Small intestine (tissue), 7 donors: ENCODE measurements at regions not wholly inside any gene's neighbourhood (a gene's known extent, or its start where the extent isn't known, plus 50 kb on each side); places are given as distances from the start of the nearest gene placed in this dataset.

Experiments used
- DNase-seq, 2 donors: peaks; one replicate each; pipeline versions ENCODE4 v3.0.0 to v3.0.0-alpha.2; 2013
- FAIRE-seq: peaks from 2 replicates; lab custom pipeline; 2012; peaks lifted over from hg19 to GRCh38; lab: Jason Lieb, UNC
- H3K27ac ChIP-seq, 3 donors: one replicate each; pipeline ENCODE4 v1.5.1; 2013; ENCODE audit warnings: low read length in 2 of 3, mild to moderate bottlenecking in 2 of 3, control low read depth in 1 of 3, inconsistent platforms in 1 of 3, low read depth in 1 of 3, moderate library complexity in 1 of 3
- H3K27me3 ChIP-seq, 3 donors: one replicate each; pipeline ENCODE4 v1.6.1; 2013; ENCODE audit warnings: low read length in 3 of 3, inconsistent platforms in 1 of 3; ENCODE audit not compliant: control insufficient read depth in 3 of 3, insufficient read depth in 3 of 3
- H3K36me3 ChIP-seq, 3 donors: one replicate each; pipeline ENCODE4 v1.6.1; 2013; ENCODE audit warnings: low read length in 3 of 3, inconsistent platforms in 1 of 3, low read depth in 1 of 3, mild to moderate bottlenecking in 1 of 3, moderate library complexity in 1 of 3; ENCODE audit not compliant: control insufficient read depth in 3 of 3, insufficient read depth in 2 of 3
- H3K4me1 ChIP-seq, 3 donors: one replicate each; pipeline ENCODE4 v1.6.1; 2013; ENCODE audit warnings: low read length in 2 of 3, inconsistent platforms in 1 of 3, low read depth in 1 of 3, mild to moderate bottlenecking in 1 of 3, moderate library complexity in 1 of 3; ENCODE audit not compliant: control insufficient read depth in 3 of 3, insufficient read depth in 2 of 3
- H3K4me3 ChIP-seq, 3 donors: one replicate each; pipeline ENCODE4 v1.5.1; 2013; ENCODE audit warnings: low read length in 3 of 3, control low read depth in 1 of 3, inconsistent platforms in 1 of 3, low read depth in 1 of 3, mild to moderate bottlenecking in 1 of 3, moderate library complexity in 1 of 3
- H3K9me3 ChIP-seq, 2 donors: one replicate each; pipeline ENCODE4 v1.6.1; 2013; ENCODE audit warnings: low read depth in 1 of 2, low read length in 1 of 2; ENCODE audit not compliant: control insufficient read depth in 2 of 2, insufficient read depth in 1 of 2
- WGBS, 3 donors: extraction: QIAGEN DNeasy Blood & Tissue Kit; methylation state at CpG; one replicate each; pipeline ENCODE4 v1.1.7; 2013; 5-methylcytosine and 5-hydroxymethylcytosine counted together
- donor health status: healthy with polysubstance abuse.
- donor health status: control.
- donor health status: control.
- donor health status: Bipolar disorder and iron deficiency.
- donor health status: healthy.

- H3K27me3 ChIP-seq = no peaks in the 10 kb centered on the region
- H3K4me1 ChIP-seq = no peaks in the 10 kb centered on the region
- WGBS, 3 donors = 45 to 54% (median 52%) methylated on average over 1 of the region's 1 CpG
- no peak overlapping the region for H3K4me3 ChIP-seq
- H3K9me3 ChIP-seq = peaks cover 0 to 1% of the 10 kb centered on the region in 2 donors
- H3K27ac ChIP-seq = no peak overlapping the region
- FAIRE-seq (no peak), DNase-seq (no peak)
- no peaks in the 10 kb centered on the region for H3K36me3 ChIP-seq
Measured at GRCh38 chr7:108974641-108975040, 405.0 kb downstream of the DNAJB9 start.

- DNase-seq (no peak), FAIRE-seq (no peak)
- H3K27ac ChIP-seq = no peak overlapping the region
- H3K36me3 ChIP-seq = no peaks in the 10 kb centered on the region
- H3K4me1 ChIP-seq = no peaks in the 10 kb centered on the region
- H3K27me3 ChIP-seq = no peaks in the 10 kb centered on the region
- 71 to 74% (median 71%) methylated on average over 3 of the region's 3 CpGs for WGBS, 3 donors
- no peak overlapping the region for H3K4me3 ChIP-seq
- no peaks in the 10 kb centered on the region for H3K9me3 ChIP-seq
Measured at GRCh38 chr7:108985037-108985436, 415.4 kb downstream of the DNAJB9 start.

GRCh38 chr7:108989319-108989718, 419.6 kb downstream of the DNAJB9 start:
- H3K4me3 ChIP-seq = no peak overlapping the region
- H3K4me1 ChIP-seq = no peaks in the 10 kb centered on the region
- FAIRE-seq (no peak), DNase-seq (no peak)
- H3K9me3 ChIP-seq = no peaks in the 10 kb centered on the region
- H3K27ac ChIP-seq = no peak overlapping the region
- no peaks in the 10 kb centered on the region for H3K36me3 ChIP-seq
- 91 to 94% (median 92%) methylated on average over 2 of the region's 2 CpGs for WGBS, 3 donors
- no peaks in the 10 kb centered on the region for H3K27me3 ChIP-seq

DNA sequence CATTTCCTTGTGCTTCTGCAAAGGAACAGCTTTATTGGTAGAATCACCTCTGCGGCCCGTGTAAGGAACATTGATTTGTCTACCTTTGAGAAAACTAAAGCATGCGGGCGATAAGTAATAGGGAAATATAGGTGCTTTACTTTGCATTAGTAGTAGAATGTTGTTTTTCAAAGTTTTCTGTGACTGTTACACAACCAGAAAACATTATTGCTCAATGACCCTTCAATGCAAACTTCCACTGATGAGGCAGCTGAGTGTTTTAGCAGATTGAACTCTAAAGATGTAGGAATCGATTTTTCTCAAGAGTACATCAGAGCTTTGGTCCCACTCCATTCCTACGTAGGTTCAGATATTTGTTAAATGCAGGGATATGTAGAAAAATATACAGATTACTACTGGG, 427.8 kb downstream of the DNAJB9 start:
- no peaks in the 10 kb centered on the region for H3K9me3 ChIP-seq
- H3K27me3 ChIP-seq = no peaks in the 10 kb centered on the region
- no peak for DNase-seq
- FAIRE-seq = no peak
- H3K36me3 ChIP-seq = no peaks in the 10 kb centered on the region
- H3K4me3 ChIP-seq = no peak overlapping the region
- H3K27ac ChIP-seq = no peak overlapping the region
- 85 to 91% (median 90%) methylated on average over 6 of the region's 6 CpGs for WGBS, 3 donors
- H3K4me1 ChIP-seq = no peaks in the 10 kb centered on the region

GRCh38 chr7:109003742-109004141, 434.1 kb downstream of the DNAJB9 start:
- no peak for FAIRE-seq
- 91 to 93% (median 92%) methylated on average over 1 of the region's 1 CpG for WGBS, 3 donors

GRCh38 chr7:109009636-109010035, 440.0 kb downstream of the DNAJB9 start:
- Histone ChIP-seq H3K9me3 (no peaks in the 10 kb centered on the region), H3K27ac (no peak overlapping the region), H3K36me3 (no peaks in the 10 kb centered on the region), H3K4me1 (no peaks in the 10 kb centered on the region), H3K27me3 (peaks cover 0 to 1% (median 0%) of the 10 kb centered on the region in 3 donors), H3K4me3 (no peak overlapping the region)
- FAIRE-seq = no peak
- DNase-seq = no peak
- WGBS, 3 donors = 69 to 80% (median 80%) methylated on average over 6 of the region's 6 CpGs

More at GRCh38 chr7:109003742-109004141, 434.1 kb downstream of the DNAJB9 start:
- Histone ChIP-seq H3K36me3 (no peaks in the 10 kb centered on the region), H3K27me3 (peaks cover 0 to 1% (median 0%) of the 10 kb centered on the region in 3 donors), H3K4me3 (no peak overlapping the region), H3K27ac (no peak overlapping the region), H3K9me3 (no peaks in the 10 kb centered on the region), H3K4me1 (no peaks in the 10 kb centered on the region)
- no peak for DNase-seq

GRCh38 chr7:109020251-109020650, 450.6 kb downstream of the DNAJB9 start:
- 78 to 84% (median 82%) methylated on average over 4 of the region's 4 CpGs for WGBS, 3 donors
- no peak overlapping the region for H3K4me3 ChIP-seq
- no peak for FAIRE-seq

DNA sequence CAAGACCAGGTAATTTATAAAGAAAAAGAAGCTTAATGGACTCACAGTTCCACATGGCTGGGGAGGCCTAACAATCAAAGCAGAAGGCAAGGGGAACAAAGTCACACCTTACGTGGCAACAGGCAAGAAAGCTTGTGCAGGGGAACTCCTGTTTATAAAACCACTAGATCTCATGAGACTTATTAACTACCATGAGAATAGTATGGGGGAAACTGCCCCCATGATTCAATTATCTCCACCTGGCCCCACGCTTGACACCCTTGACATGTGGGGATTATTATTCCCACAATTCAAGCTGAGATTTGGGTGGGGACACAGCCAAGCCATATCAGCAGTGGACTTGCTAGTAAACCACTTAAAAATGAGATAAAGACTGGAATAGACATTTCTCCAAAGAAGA, 451.7 kb downstream of the DNAJB9 start:
- H3K4me3 ChIP-seq = no peak overlapping the region
- 78 to 81% (median 80%) methylated on average over 2 of the region's 2 CpGs for WGBS, 3 donors
- no peak for DNase-seq
- H3K27ac ChIP-seq = no peak overlapping the region
- no peak for FAIRE-seq
- H3K27me3 ChIP-seq = no peaks in the 10 kb centered on the region
- H3K4me1 ChIP-seq = no peaks in the 10 kb centered on the region
- H3K36me3 ChIP-seq = no peaks in the 10 kb centered on the region
- no peaks in the 10 kb centered on the region for H3K9me3 ChIP-seq

More at GRCh38 chr7:109020251-109020650, 450.6 kb downstream of the DNAJB9 start:
- H3K27ac ChIP-seq = no peak overlapping the region
- H3K27me3 ChIP-seq = no peaks in the 10 kb centered on the region
- H3K36me3 ChIP-seq = no peaks in the 10 kb centered on the region
- DNase-seq = no peak
- no peaks in the 10 kb centered on the region for H3K4me1 ChIP-seq
- H3K9me3 ChIP-seq = no peaks in the 10 kb centered on the region

DNA sequence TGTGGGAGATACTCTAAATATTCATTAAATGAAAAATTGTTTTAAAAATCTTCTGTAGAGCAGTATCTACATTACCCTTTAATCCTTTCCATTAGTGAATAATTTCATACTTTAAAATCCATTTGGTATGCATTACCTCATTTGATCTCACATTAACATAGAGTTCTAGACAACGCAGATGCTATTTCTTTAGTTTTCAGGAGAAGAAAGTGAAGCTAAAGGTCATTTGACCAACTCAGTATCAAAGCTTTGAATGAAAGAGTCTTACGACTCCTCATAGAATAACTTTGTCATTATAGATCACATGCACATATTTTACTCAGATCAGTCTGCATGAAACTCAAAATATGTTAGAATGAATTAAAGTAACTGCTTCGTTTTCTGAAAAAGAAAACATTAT, 460.2 kb downstream of the DNAJB9 start:
- no peak overlapping the region for H3K4me3 ChIP-seq
- H3K27me3 ChIP-seq = no peaks in the 10 kb centered on the region
- H3K9me3 ChIP-seq = no peaks in the 10 kb centered on the region
- no peaks in the 10 kb centered on the region for H3K36me3 ChIP-seq
- DNase-seq = no peak
- H3K27ac ChIP-seq = no peak overlapping the region
- no peaks in the 10 kb centered on the region for H3K4me1 ChIP-seq
- FAIRE-seq = no peak
- WGBS, 3 donors = 74 to 80% (median 79%) methylated on average over 3 of the region's 3 CpGs
